ENCODE measurements at regions not wholly inside any gene's neighbourhood (a gene's known extent, or its start where the extent isn't known, plus 50 kb on each side); places are given as distances from the start of the nearest gene placed in this dataset.

- no peaks in the 10 kb centered on the region for H4K20me1 ChIP-seq (replicated peaks; ENCODE audit: insufficient read depth)
- no peak for ATAC-seq
- no peaks in the 10 kb centered on the region for H3K27me3 ChIP-seq (ENCODE audit: insufficient read depth)
- no peaks in the 10 kb centered on the region for H3K4me1 ChIP-seq (ENCODE audit: insufficient read depth)
- H3K79me2 ChIP-seq (replicated peaks; ENCODE audit: insufficient read depth): no peaks in the 10 kb centered on the region
- H3K4me1 Mint-ChIP-seq: no peaks in the 10 kb centered on the region
- H3K36me3 ChIP-seq (ENCODE audit: insufficient read depth): no peaks in the 10 kb centered on the region
- H3K9me3 Mint-ChIP-seq: no peaks in the 10 kb centered on the region
- no peak overlapping the region for H3K27ac ChIP-seq (ENCODE audit: low read depth)
- H3K4me3 Mint-ChIP-seq: no peak overlapping the region
- H3K27ac Mint-ChIP-seq: no peak overlapping the region
- H3K9me2 ChIP-seq (ENCODE audit: insufficient read depth): no peaks in the 10 kb centered on the region
- no peak for DNase-seq (ENCODE audit: low spot score)
- H3K4me2 ChIP-seq: no peak overlapping the region
- H2AFZ ChIP-seq: no peak overlapping the region
- no peak overlapping the region for H3K4me3 ChIP-seq
- TF ChIP-seq ZNF462 (CRISPR knock-in tag; IDR thresholded peaks at IDR 0.05) (no peak), POLR2AphosphoS5 (IDR thresholded peaks at IDR 0.05; ENCODE audit: low read depth) (no peak), NANOG (IDR thresholded peaks at IDR 0.05; ENCODE audit: borderline replicate concordance) (no peak), ZNF331 (CRISPR knock-in tag; IDR thresholded peaks at IDR 0.05; ENCODE audit: low read depth) (no peak), EZH2phosphoT487 (IDR thresholded peaks at IDR 0.05; ENCODE audit: unreplicated experiment) (no peak), CREB1 (CRISPR knock-in tag; IDR thresholded peaks at IDR 0.05; ENCODE audit: low read depth) (no peak), JUNB (IDR thresholded peaks at IDR 0.05; ENCODE audit: unreplicated experiment) (no peak), EZH2 (IDR thresholded peaks at IDR 0.05; ENCODE audit: low read depth, unreplicated experiment) (no peak), ETS1 (IDR thresholded peaks at IDR 0.05) (no peak), ZNF114 (CRISPR knock-in tag; IDR thresholded peaks at IDR 0.05) (no peak)
- H3F3A ChIP-seq (replicated peaks; ENCODE audit: low read depth): no peaks in the 10 kb centered on the region
- H3K36me3 Mint-ChIP-seq (ENCODE audit: low read depth): no peaks in the 10 kb centered on the region
- H3K27me3 Mint-ChIP-seq (ENCODE audit: insufficient read depth, low read depth, poor library complexity): peaks cover 4% of the 10 kb centered on the region
These were observed 50.4 kb upstream of the CTNNBL1 start for GRCh38 chr20:37643400-37643799.

Data from GM23338 (cell line).